ENCODE measurements at regions not wholly inside any gene's neighbourhood (a gene's known extent, or its start where the extent isn't known, plus 50 kb on each side); places are given as distances from the start of the nearest gene placed in this dataset.

DNA sequence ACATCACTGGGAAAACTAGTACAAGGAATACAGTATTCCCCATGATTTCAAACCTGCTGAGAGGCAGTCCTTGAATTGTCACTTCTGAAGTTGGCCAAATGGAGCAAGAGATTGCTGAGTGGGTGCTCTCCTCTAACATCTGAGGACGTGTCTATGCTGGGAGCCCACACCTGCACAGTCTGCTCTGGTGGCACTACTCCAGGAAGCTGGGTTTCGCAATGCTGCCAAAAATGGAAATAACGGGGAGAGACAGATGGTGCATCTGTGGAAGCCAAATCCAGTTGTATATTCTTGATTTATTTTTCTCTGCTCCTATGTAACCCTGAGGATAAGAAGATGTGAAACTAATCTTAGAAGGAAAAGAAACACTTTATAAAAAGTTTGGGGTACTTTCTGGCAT, 240.1 kb upstream of the CTSO start:
- DNase-seq (ENCODE audit: low spot score): no peak
- Histone ChIP-seq H3K79me2 (replicated peaks; ENCODE audit: insufficient read depth) (no peaks in the 10 kb centered on the region), H3K27me3 (ENCODE audit: insufficient read depth) (no peaks in the 10 kb centered on the region), H3K4me3 (no peak overlapping the region), H3K9me2 (ENCODE audit: insufficient read depth) (no peaks in the 10 kb centered on the region), H4K20me1 (replicated peaks; ENCODE audit: insufficient read depth) (no peaks in the 10 kb centered on the region), H2AFZ (no peak overlapping the region), H3K4me1 (ENCODE audit: insufficient read depth) (no peaks in the 10 kb centered on the region), H3K27ac (ENCODE audit: low read depth) (no peak overlapping the region), H3K36me3 (ENCODE audit: insufficient read depth) (no peaks in the 10 kb centered on the region), H3F3A (replicated peaks; ENCODE audit: low read depth) (no peaks in the 10 kb centered on the region), H3K4me2 (no peak overlapping the region)
- ATAC-seq: no peak
- Mint-ChIP-seq H3K27ac (no peak overlapping the region; the same call in 1 of the 2 replicates), H3K36me3 (ENCODE audit: low read depth) (no peaks in the 10 kb centered on the region), H3K4me3 (no peak overlapping the region), H3K9me3 (no peaks in the 10 kb centered on the region; the same call in 2 of the 3 replicates), H3K4me1 (peaks cover 11% of the 10 kb centered on the region; the same call in 2 of the 3 replicates), H3K27me3 (ENCODE audit: insufficient read depth, low read depth, poor library complexity) (peaks cover 5% of the 10 kb centered on the region)
- TF ChIP-seq ETS1 (IDR thresholded peaks at IDR 0.05): no peak
- TF ChIP-seq ZNF114 (CRISPR knock-in tag; IDR thresholded peaks at IDR 0.05): no peak
- TF ChIP-seq CREB1 (CRISPR knock-in tag; IDR thresholded peaks at IDR 0.05; ENCODE audit: low read depth): no peak
- TF ChIP-seq, protein P1, sequence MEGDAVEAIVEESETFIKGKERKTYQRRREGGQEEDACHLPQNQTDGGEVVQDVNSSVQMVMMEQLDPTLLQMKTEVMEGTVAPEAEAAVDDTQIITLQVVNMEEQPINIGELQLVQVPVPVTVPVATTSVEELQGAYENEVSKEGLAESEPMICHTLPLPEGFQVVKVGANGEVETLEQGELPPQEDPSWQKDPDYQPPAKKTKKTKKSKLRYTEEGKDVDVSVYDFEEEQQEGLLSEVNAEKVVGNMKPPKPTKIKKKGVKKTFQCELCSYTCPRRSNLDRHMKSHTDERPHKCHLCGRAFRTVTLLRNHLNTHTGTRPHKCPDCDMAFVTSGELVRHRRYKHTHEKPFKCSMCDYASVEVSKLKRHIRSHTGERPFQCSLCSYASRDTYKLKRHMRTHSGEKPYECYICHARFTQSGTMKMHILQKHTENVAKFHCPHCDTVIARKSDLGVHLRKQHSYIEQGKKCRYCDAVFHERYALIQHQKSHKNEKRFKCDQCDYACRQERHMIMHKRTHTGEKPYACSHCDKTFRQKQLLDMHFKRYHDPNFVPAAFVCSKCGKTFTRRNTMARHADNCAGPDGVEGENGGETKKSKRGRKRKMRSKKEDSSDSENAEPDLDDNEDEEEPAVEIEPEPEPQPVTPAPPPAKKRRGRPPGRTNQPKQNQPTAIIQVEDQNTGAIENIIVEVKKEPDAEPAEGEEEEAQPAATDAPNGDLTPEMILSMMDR (conservative IDR thresholded peaks at IDR 0.05; ENCODE audit: low read depth in 2 of 2): no peak
- no peak for TF ChIP-seq NANOG (IDR thresholded peaks at IDR 0.05; ENCODE audit: borderline replicate concordance)
- TF ChIP-seq, protein P2, sequence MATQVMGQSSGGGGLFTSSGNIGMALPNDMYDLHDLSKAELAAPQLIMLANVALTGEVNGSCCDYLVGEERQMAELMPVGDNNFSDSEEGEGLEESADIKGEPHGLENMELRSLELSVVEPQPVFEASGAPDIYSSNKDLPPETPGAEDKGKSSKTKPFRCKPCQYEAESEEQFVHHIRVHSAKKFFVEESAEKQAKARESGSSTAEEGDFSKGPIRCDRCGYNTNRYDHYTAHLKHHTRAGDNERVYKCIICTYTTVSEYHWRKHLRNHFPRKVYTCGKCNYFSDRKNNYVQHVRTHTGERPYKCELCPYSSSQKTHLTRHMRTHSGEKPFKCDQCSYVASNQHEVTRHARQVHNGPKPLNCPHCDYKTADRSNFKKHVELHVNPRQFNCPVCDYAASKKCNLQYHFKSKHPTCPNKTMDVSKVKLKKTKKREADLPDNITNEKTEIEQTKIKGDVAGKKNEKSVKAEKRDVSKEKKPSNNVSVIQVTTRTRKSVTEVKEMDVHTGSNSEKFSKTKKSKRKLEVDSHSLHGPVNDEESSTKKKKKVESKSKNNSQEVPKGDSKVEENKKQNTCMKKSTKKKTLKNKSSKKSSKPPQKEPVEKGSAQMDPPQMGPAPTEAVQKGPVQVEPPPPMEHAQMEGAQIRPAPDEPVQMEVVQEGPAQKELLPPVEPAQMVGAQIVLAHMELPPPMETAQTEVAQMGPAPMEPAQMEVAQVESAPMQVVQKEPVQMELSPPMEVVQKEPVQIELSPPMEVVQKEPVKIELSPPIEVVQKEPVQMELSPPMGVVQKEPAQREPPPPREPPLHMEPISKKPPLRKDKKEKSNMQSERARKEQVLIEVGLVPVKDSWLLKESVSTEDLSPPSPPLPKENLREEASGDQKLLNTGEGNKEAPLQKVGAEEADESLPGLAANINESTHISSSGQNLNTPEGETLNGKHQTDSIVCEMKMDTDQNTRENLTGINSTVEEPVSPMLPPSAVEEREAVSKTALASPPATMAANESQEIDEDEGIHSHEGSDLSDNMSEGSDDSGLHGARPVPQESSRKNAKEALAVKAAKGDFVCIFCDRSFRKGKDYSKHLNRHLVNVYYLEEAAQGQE (IDR thresholded peaks at IDR 0.05; ENCODE audit: unreplicated experiment): no peak

DNA sequence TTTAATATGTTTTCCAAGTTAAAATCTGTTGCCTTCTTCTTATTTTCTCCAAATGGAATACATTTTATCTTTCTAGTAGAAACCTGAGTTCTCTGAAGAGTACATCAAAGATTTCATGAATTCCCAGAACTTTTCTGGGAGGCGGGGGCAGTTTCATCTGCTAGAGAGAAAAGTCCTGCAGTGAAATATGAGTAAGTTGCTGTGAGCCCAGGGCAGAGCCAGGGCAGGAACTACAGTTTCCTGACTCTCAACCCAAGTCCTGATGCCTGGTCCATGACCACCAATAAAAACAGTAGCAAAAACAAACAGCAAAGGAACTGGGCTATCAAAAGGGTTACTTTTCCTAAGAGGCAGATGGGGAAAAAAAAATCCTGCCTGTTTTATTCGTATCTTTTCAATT, 239.4 kb upstream of the CTSO start:
- Histone ChIP-seq H3K27me3 (ENCODE audit: insufficient read depth) (no peaks in the 10 kb centered on the region), H3K27ac (ENCODE audit: low read depth) (no peak overlapping the region), H3F3A (replicated peaks; ENCODE audit: low read depth) (no peaks in the 10 kb centered on the region), H3K9me2 (ENCODE audit: insufficient read depth) (no peaks in the 10 kb centered on the region), H3K4me2 (no peak overlapping the region), H4K20me1 (replicated peaks; ENCODE audit: insufficient read depth) (no peaks in the 10 kb centered on the region), H3K36me3 (ENCODE audit: insufficient read depth) (no peaks in the 10 kb centered on the region), H3K4me3 (no peak overlapping the region), H2AFZ (no peak overlapping the region), H3K4me1 (ENCODE audit: insufficient read depth) (no peaks in the 10 kb centered on the region), H3K79me2 (replicated peaks; ENCODE audit: insufficient read depth) (no peaks in the 10 kb centered on the region)
- peaks cover 4% of the 10 kb centered on the region for H3K27me3 Mint-ChIP-seq (ENCODE audit: insufficient read depth, low read depth, poor library complexity)
- peaks cover 11% of the 10 kb centered on the region; the same call in 2 of the 3 replicates for H3K4me1 Mint-ChIP-seq
- peak overlapping the region; percentile 21; the same call in 1 of the 2 replicates for H3K27ac Mint-ChIP-seq
- DNase-seq (ENCODE audit: low spot score) (peak; percentile 6), ATAC-seq (no peak)
- H3K9me3 Mint-ChIP-seq: no peaks in the 10 kb centered on the region; the same call in 2 of the 3 replicates
- TF ChIP-seq, protein P2 (IDR thresholded peaks at IDR 0.05; ENCODE audit: unreplicated experiment): no peak
- TF ChIP-seq ZNF331 (CRISPR knock-in tag; IDR thresholded peaks at IDR 0.05; ENCODE audit: low read depth) (no peak), EZH2 (IDR thresholded peaks at IDR 0.05; ENCODE audit: low read depth, unreplicated experiment) (no peak)
- H3K4me3 Mint-ChIP-seq: no peak overlapping the region
- no peaks in the 10 kb centered on the region for H3K36me3 Mint-ChIP-seq (ENCODE audit: low read depth)

Measured in GM23338 (cell line).